GM23338 (cell line): ENCODE measurements at regions not wholly inside any gene's neighbourhood (a gene's known extent, or its start where the extent isn't known, plus 50 kb on each side); places are given as distances from the start of the nearest gene placed in this dataset.
"Not testable (repeated sequence)": the region's sequence is repeated elsewhere in the genome, so short reads cannot be mapped to it uniquely, and the experiment has no call there.

ENCODE experiments used
- ATAC-seq: fragments of 200-7000 bp; cut with Tn5 transposase; 3 replicates; pipeline ENCODE4 v1.9.1; 2020
- DNase-seq: peaks from one replicate; pipeline ENCODE4 v3.0.0-alpha.2; 2015; ENCODE audit warnings: low spot score
- H2AFZ ChIP-seq: fragments of 200-600 bp; sonication (generic); 2 replicates; pipeline ENCODE4 v1.8.0; 2016; ENCODE audit warnings: antibody characterized with exemption, mild to moderate bottlenecking, moderate library complexity
- H3F3A ChIP-seq: fragments of 200-600 bp; sonication (generic); replicated peaks from 2 replicates; pipeline ENCODE4 v1.8.0; 2017; ENCODE audit warnings: antibody characterized with exemption, mixed run types, low read depth
- H3K27ac ChIP-seq: fragments of 200-600 bp; sonication (generic); 2 replicates; pipeline ENCODE4 v1.6.1; 2016; ENCODE audit warnings: low read depth
- H3K27me3 ChIP-seq: fragments of 200-600 bp; sonication (generic); 2 replicates; pipeline ENCODE4 v1.8.0; 2016; ENCODE audit warnings: mild to moderate bottlenecking, mixed run types, moderate library complexity; ENCODE audit not compliant: insufficient read depth
- H3K36me3 ChIP-seq: fragments of 200-600 bp; sonication (generic); 2 replicates; pipeline ENCODE4 v1.8.0; 2016; ENCODE audit warnings: mild to moderate bottlenecking; ENCODE audit not compliant: insufficient read depth
- H3K4me1 ChIP-seq: fragments of 200-600 bp; sonication (generic); 2 replicates; pipeline ENCODE4 v1.8.0; 2016; ENCODE audit warnings: mild to moderate bottlenecking, moderate library complexity; ENCODE audit not compliant: insufficient read depth
- H3K4me2 ChIP-seq: fragments of 200-600 bp; sonication (generic); 2 replicates; pipeline ENCODE4 v1.7.1; 2017; ENCODE audit warnings: mixed run types
- H3K4me3 ChIP-seq: fragments of 200-600 bp; sonication (generic); 2 replicates; pipeline ENCODE4 v1.6.1; 2016; ENCODE audit warnings: mixed run types
- H3K79me2 ChIP-seq: fragments of 200-600 bp; sonication (generic); replicated peaks from 2 replicates; pipeline ENCODE4 v1.8.0; 2017; ENCODE audit warnings: mild to moderate bottlenecking; ENCODE audit not compliant: insufficient read depth
- H3K9me2 ChIP-seq: fragments of 200-600 bp; sonication (generic); 2 replicates; pipeline ENCODE4 v1.8.0; 2017; ENCODE audit not compliant: insufficient read depth
- H4K20me1 ChIP-seq: fragments of 200-600 bp; sonication (generic); replicated peaks from 2 replicates; pipeline ENCODE4 v1.8.0; 2017; ENCODE audit warnings: mild to moderate bottlenecking; ENCODE audit not compliant: insufficient read depth
- H3K27ac Mint-ChIP-seq: 2 replicates; pipeline ENCODE4 v1.8.0; 2020; ENCODE audit warnings: inconsistent platforms, mild to moderate bottlenecking, moderate library complexity, mixed read lengths
- H3K27me3 Mint-ChIP-seq: 3 replicates; pipeline ENCODE4 v1.8.0; 2022; ENCODE audit warnings: low read depth, mild to moderate bottlenecking, moderate library complexity, mixed read lengths, inconsistent platforms; ENCODE audit not compliant: insufficient read depth, poor library complexity
- H3K36me3 Mint-ChIP-seq: 3 replicates; pipeline ENCODE4 v1.8.0; 2021; ENCODE audit warnings: low read depth, mild to moderate bottlenecking, inconsistent platforms, moderate library complexity, mixed read lengths
- H3K4me1 Mint-ChIP-seq: 3 replicates; pipeline ENCODE4 v1.8.0; 2020; ENCODE audit warnings: mild to moderate bottlenecking, inconsistent platforms, mixed read lengths
- H3K4me3 Mint-ChIP-seq: 3 replicates; pipeline ENCODE4 v1.8.0; 2021; ENCODE audit warnings: moderate library complexity, mild to moderate bottlenecking, inconsistent platforms, mixed read lengths
- H3K9me3 Mint-ChIP-seq: 3 replicates; pipeline ENCODE4 v1.8.0; 2020; ENCODE audit warnings: moderate library complexity, mild to moderate bottlenecking, inconsistent platforms, mixed read lengths

DNA sequence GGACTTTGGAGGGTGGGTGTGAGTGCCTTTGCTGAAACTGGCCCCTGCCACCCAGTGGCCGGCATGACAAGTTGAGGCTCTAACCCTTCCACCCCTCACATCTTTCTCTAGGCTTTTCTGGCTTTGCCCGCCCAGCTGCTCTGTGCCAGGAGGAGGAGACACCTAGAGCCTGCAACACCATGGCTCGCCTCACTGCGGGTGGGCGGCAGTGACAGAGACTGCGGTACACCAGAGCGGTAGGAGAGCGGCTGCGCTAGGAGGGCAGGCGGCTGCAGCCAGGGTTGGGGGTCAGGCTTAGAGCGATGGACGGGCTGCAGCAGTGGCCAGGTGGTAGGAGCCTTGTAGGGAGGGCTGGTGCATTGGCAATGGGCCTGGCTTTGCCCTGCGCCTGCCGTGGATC lies 1556.9 kb downstream of the RPIA start:
- not testable (repeated sequence) for H2AFZ ChIP-seq, H3K27me3 Mint-ChIP-seq

DNA sequence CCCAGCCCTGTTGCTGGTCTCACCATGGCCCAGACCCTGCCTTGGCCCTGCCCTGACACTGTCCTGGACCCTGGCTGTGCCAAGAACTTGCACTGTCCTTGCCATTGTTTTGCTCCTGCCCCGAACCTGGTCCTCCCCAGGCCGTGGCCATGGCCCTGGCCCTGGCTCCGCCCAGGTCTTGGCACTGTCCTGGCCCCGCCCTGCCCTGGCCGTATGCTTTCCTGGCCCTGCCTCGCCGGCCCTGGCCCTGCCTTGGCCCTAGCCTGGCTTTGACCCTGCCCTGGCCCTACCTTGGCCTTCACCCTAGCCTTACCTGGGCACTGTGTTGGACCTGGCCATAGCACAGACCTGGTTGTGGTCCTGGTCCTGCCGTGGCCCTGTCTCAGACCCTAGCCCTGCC lies 1558.9 kb downstream of the RPIA start:
- not testable (repeated sequence) for H3K27ac ChIP-seq, H3K4me3 Mint-ChIP-seq, H3K36me3 ChIP-seq, H3K4me1 ChIP-seq, ATAC-seq, H3K4me2 ChIP-seq, H3K4me1 Mint-ChIP-seq, H3K4me3 ChIP-seq, H2AFZ ChIP-seq, H4K20me1 ChIP-seq, H3K27ac Mint-ChIP-seq, H3K79me2 ChIP-seq, DNase-seq, H3K36me3 Mint-ChIP-seq, H3F3A ChIP-seq, H3K27me3 Mint-ChIP-seq, H3K9me2 ChIP-seq, H3K27me3 ChIP-seq
- peaks cover 24% of the 10 kb centered on the region for H3K9me3 Mint-ChIP-seq

More for the DNA sequence above, 1556.9 kb downstream of the RPIA start:
- H3K4me3 Mint-ChIP-seq, H3K27ac ChIP-seq, DNase-seq, H3K9me2 ChIP-seq, H3K36me3 Mint-ChIP-seq, H3K27me3 ChIP-seq, H3K4me1 ChIP-seq, H3K4me3 ChIP-seq, H3F3A ChIP-seq, ATAC-seq, H3K4me2 ChIP-seq, H3K27ac Mint-ChIP-seq, H4K20me1 ChIP-seq, H3K36me3 ChIP-seq, H3K4me1 Mint-ChIP-seq, H3K79me2 ChIP-seq: not testable (repeated sequence)
- peaks cover 23% of the 10 kb centered on the region for H3K9me3 Mint-ChIP-seq

DNA sequence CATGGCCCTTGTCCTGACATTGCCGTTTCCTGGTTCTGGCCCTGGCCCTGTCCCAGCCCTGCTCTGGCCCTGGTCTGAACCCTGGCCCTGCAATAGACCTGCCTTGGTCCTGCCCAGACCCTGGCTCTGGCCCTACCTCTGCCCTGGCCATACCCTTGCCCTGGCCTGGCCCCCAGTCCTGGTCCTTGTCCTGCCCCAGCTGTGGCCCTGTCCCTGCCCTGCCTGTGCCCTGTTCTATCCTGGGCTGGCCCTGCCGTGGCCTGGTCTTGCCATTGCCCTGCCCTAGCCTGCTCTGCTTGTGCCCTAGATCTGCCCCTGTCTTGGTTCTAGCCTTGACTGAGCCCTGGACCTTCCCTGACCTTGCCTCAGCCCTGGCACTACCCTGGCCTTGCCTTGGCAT lies 1560.1 kb downstream of the RPIA start:
- not testable (repeated sequence) for H4K20me1 ChIP-seq, ATAC-seq, H3K27me3 ChIP-seq, H3K27me3 Mint-ChIP-seq, H3K79me2 ChIP-seq, H3K4me1 ChIP-seq, H3K27ac Mint-ChIP-seq, H3K36me3 ChIP-seq, H3F3A ChIP-seq, H3K4me3 Mint-ChIP-seq, H3K9me2 ChIP-seq, H2AFZ ChIP-seq, DNase-seq, H3K4me3 ChIP-seq, H3K36me3 Mint-ChIP-seq, H3K4me2 ChIP-seq, H3K4me1 Mint-ChIP-seq, H3K27ac ChIP-seq
- peaks cover 35% of the 10 kb centered on the region for H3K9me3 Mint-ChIP-seq

DNA sequence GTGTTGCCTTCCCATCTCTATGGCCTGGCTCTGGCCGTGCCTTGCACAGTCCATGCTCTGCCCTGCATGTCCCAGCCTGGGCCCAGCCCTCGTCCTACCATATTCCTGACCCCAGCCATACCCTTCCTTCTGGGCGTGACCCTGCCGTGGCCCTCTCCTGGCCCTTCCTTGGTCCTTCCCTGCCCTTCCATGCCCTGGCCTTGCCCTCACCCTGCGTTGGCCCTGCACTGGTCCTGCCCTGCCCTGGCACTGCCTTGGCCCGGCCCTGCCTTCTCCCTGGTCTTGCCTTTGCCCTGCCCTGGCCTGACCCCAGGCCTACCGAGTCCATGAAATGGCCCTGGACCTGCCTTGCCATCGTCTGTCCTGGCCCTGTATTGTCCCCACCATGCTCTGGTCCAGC lies 1561.8 kb downstream of the RPIA start:
- Mint-ChIP-seq H3K9me3 (peaks cover 49% of the 10 kb centered on the region), H3K36me3 (peaks cover 27% of the 10 kb centered on the region; the same call in 2 of the 3 replicates)
- H3K27ac ChIP-seq, H3K27me3 Mint-ChIP-seq, H3F3A ChIP-seq, H2AFZ ChIP-seq, H3K4me1 ChIP-seq, H3K27me3 ChIP-seq, H3K4me1 Mint-ChIP-seq, ATAC-seq, H3K4me3 ChIP-seq, H3K27ac Mint-ChIP-seq, H3K4me3 Mint-ChIP-seq, H4K20me1 ChIP-seq, H3K79me2 ChIP-seq, DNase-seq, H3K9me2 ChIP-seq, H3K36me3 ChIP-seq, H3K4me2 ChIP-seq: not testable (repeated sequence)

DNA sequence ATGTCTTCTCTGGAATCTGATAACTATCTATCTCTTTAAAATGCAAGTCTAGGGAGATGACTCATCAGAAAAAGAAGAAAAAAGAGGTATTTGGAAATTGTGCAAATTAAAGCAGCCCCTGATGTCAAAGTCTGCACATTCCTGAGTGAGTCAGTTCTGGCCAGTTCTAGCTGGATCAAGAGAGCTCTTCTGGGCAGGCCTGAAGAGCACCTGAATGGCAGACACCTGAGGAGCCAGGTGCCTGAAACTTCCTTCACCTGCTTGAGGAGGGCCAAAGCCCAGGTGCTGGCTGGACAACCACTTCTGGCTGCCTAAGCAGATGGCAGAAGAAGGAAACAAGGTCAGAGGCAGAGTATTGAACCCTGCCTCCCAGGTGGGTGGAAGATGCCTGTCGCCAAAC lies 1575.4 kb downstream of the RPIA start:
- not testable (repeated sequence) for H3K4me1 Mint-ChIP-seq, H3K36me3 ChIP-seq, H3K36me3 Mint-ChIP-seq, H3K4me3 Mint-ChIP-seq, H3K27me3 Mint-ChIP-seq, H3K9me3 Mint-ChIP-seq, H3K9me2 ChIP-seq, H2AFZ ChIP-seq, H3K4me2 ChIP-seq, H3K27ac Mint-ChIP-seq, H4K20me1 ChIP-seq, H3K79me2 ChIP-seq, H3F3A ChIP-seq, H3K4me1 ChIP-seq, H3K27me3 ChIP-seq, H3K4me3 ChIP-seq, H3K27ac ChIP-seq, ATAC-seq, DNase-seq

DNA sequence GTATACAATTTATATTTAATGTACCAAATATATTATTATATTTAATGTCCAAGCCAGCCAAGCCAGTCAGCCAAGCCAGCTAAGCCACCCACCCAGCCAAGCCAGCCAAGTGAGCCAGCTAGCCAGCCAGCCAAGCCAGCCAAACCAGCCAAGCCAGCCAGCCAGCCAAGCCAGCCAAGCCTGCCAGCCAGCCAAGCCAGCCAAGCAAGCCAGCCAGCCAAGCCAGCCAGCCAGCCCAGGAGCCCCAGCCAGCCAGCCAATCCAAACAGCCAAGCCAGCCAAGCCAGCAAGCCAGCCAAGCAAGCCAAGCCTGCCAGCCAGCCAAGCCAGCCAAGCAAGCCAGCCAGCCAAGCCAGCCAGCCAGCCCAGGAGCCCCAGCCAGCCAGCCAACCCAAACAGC lies 1596.3 kb downstream of the RPIA start:
- H3K4me1 Mint-ChIP-seq, ATAC-seq: not testable (repeated sequence)

DNA sequence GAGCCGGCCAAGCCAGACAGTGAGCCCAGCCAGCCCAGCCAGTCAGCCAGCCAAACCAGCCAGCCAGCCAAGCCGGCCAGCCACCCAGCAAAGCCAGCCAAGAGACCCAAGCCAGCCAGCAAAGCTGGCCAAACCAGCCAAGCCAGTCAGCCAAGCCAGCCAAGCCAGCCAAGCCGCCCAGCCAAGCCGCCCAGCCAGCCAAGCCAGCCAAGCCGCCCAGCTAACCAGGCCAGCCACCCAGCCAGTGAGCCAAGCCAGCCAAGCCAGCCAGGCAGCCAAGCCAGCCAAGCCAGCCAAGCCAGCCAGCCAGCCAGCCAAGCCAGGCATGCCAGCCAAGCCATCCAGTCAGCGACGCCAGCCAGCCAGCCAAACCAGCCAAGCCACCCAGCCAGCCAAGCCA lies 1596.9 kb downstream of the RPIA start:
- H3K27ac ChIP-seq, H3K36me3 ChIP-seq, H3K27me3 ChIP-seq, H3K9me3 Mint-ChIP-seq, H3K36me3 Mint-ChIP-seq, ATAC-seq, H3K79me2 ChIP-seq, H3K4me2 ChIP-seq, H3K9me2 ChIP-seq, H3K27me3 Mint-ChIP-seq, H3K4me3 Mint-ChIP-seq, H3K27ac Mint-ChIP-seq, H3K4me3 ChIP-seq, H3K4me1 ChIP-seq, H3K4me1 Mint-ChIP-seq, DNase-seq, H3F3A ChIP-seq, H2AFZ ChIP-seq, H4K20me1 ChIP-seq: not testable (repeated sequence)

More for the DNA sequence above, 1596.3 kb downstream of the RPIA start:
- not testable (repeated sequence) for H3K9me2 ChIP-seq, H3K36me3 Mint-ChIP-seq, H3K27ac ChIP-seq, H3K36me3 ChIP-seq, H3K9me3 Mint-ChIP-seq, H3K4me3 ChIP-seq, H3K27me3 Mint-ChIP-seq, H3F3A ChIP-seq, H3K4me2 ChIP-seq, H3K79me2 ChIP-seq, H3K4me3 Mint-ChIP-seq, H3K4me1 ChIP-seq, H3K27me3 ChIP-seq, H2AFZ ChIP-seq, DNase-seq, H4K20me1 ChIP-seq, H3K27ac Mint-ChIP-seq
